Tibial artery (tissue), 4 donors: ENCODE measurements at regions not wholly inside any gene's neighbourhood (a gene's known extent, or its start where the extent isn't known, plus 50 kb on each side); places are given as distances from the start of the nearest gene placed in this dataset.

Source experiments
- DNase-seq, 2 donors: peaks; one replicate each; pipeline ENCODE4 v3.0.0-alpha.2; 2019
- H3K27ac ChIP-seq, 2 donors: fragments of 200-600 bp; sonication (generic) in 1 of 2; 1 replicate in 1 of 2; 2 replicates in 1 of 2; pipeline ENCODE4 v1.5.1; 2018 to 2019; ENCODE audit warnings: mild to moderate bottlenecking in 1 of 2
- H3K27me3 ChIP-seq, 2 donors: fragments of 200-600 bp; sonication (generic) in 1 of 2; one replicate each; pipeline versions ENCODE4 v1.5.1 to v1.6.0; 2016 to 2019
- H3K36me3 ChIP-seq, 3 donors: fragments of 200-600 bp; sonication (generic) in 2 of 3; one replicate each; pipeline ENCODE4 v1.5.1; 2016 to 2019; ENCODE audit warnings: mild to moderate bottlenecking in 2 of 3
- H3K4me1 ChIP-seq, 4 donors: fragments of 200-600 bp; sonication (generic) in 2 of 4; 1 replicate in 3 of 4; 2 replicates in 1 of 4; pipeline ENCODE4 v1.5.1; 2016 to 2019
- H3K4me3 ChIP-seq, 2 donors: fragments of 200-600 bp; sonication (generic) in 1 of 2; 1 replicate in 1 of 2; 2 replicates in 1 of 2; pipeline ENCODE4 v1.5.1; 2018 to 2019; ENCODE audit warnings: mild to moderate bottlenecking in 2 of 2
- H3K9me3 ChIP-seq, 3 donors: fragments of 200-600 bp; sonication (generic) in 1 of 3; one replicate each; pipeline ENCODE4 v1.5.1; 2016 to 2019
- intact Hi-C: fragments of 100-400 bp; cut with DNase I; formaldehyde crosslinking; loops from one replicate; pipeline ENCODE4 v1.15.0; 2023; ENCODE audit warnings: low total_unique reads
- TF ChIP-seq, protein P1 (sequence below), 2 experiments: fragments of 200-600 bp in 1 of 2; fragments of 450-650 bp in 1 of 2; IDR thresholded peaks; one replicate each; pipeline ENCODE4 v1.5.1; 2017 to 2019; ENCODE audit warnings: antibody characterized with exemption in 2 of 2, mild to moderate bottlenecking in 1 of 2, moderate library complexity in 1 of 2

DNA sequence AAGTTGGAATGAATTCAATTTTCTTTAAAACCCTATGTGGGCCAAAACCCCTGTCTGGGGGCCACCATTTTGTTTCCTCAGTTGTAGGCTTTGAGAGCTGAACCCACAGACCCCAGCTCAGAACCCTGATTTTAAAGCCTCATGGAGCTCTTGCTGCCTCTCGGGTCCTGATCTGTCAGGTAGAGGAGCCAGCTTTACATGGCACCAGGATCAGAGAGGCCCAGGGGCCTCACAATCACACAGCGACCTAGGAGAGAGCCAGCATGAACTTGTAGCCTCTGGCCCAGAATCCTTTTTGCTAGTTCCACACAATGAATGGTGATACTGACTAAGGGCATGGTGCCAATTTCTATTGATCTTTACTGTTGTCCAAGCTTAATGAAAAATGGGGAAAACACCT lies 84.3 kb upstream of the SORCS3 start:
- Histone ChIP-seq H3K9me3 (no peaks in the 10 kb centered on the region), H3K36me3 (no peaks in the 10 kb centered on the region), H3K4me1 (no peaks in the 10 kb centered on the region), H3K27ac (no peak overlapping the region), H3K27me3 (no peaks in the 10 kb centered on the region), H3K4me3 (no peak overlapping the region)
- TF ChIP-seq, protein P1, sequence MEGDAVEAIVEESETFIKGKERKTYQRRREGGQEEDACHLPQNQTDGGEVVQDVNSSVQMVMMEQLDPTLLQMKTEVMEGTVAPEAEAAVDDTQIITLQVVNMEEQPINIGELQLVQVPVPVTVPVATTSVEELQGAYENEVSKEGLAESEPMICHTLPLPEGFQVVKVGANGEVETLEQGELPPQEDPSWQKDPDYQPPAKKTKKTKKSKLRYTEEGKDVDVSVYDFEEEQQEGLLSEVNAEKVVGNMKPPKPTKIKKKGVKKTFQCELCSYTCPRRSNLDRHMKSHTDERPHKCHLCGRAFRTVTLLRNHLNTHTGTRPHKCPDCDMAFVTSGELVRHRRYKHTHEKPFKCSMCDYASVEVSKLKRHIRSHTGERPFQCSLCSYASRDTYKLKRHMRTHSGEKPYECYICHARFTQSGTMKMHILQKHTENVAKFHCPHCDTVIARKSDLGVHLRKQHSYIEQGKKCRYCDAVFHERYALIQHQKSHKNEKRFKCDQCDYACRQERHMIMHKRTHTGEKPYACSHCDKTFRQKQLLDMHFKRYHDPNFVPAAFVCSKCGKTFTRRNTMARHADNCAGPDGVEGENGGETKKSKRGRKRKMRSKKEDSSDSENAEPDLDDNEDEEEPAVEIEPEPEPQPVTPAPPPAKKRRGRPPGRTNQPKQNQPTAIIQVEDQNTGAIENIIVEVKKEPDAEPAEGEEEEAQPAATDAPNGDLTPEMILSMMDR (IDR thresholded peaks at IDR 0.05), result no peak
- DNase-seq, result no peak
- intact Hi-C loops, result no loop called here

DNA sequence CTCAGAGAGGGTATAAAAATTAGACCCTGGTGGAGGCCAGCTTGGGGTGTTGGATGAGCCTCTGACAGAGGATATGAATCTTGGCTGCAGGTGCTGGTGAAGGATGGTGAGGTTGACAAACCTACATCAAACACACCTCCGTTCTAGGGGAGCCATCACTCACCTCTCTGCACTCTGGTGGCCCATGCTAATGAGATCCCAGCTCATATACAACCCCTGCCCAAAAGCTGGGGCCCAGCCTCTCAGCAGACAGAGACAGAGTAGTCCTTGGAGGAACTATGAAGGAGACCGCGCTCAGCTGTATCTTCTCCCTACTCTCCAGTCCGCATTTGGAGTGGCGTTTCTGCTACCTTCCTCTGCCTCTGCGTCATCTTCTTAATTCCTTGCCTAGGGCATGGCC lies 83.1 kb upstream of the SORCS3 start:
- intact Hi-C loops, result no loop called here
- no peak overlapping the region for H3K27ac ChIP-seq
- no peak for DNase-seq

DNA sequence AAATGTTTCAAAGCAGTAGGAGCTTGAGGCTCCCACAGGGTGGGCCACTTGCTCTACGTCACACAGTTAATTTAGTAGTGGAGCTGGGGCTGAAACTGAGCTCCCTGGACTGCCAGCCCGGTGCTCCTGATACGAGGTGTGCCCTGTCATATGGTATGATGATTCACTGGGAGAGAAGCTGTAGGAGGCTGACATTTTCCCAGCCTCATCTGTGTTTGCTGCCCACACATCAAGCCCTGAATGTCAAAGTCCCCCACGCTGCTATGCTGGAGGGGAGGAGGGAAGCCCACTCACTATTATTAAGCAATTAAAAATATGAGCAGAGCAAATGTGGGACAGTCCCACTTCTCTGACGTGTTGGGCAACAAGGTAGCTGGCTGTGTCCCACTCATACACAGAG lies 81.2 kb upstream of the SORCS3 start:
- no peak overlapping the region for H3K27ac ChIP-seq
- H3K4me3 ChIP-seq, result no peak overlapping the region
- H3K27me3 ChIP-seq, result no peaks in the 10 kb centered on the region
- H3K36me3 ChIP-seq, result no peaks in the 10 kb centered on the region
- H3K4me1 ChIP-seq, result no peaks in the 10 kb centered on the region
- TF ChIP-seq, protein P1 (IDR thresholded peaks at IDR 0.05), result no peak
- H3K9me3 ChIP-seq, result no peaks in the 10 kb centered on the region
- intact Hi-C loops, result no loop called here
- DNase-seq, result no peak

More for the DNA sequence above, 83.1 kb upstream of the SORCS3 start:
- Histone ChIP-seq H3K4me3 (no peak overlapping the region), H3K4me1 (no peaks in the 10 kb centered on the region), H3K27me3 (no peaks in the 10 kb centered on the region), H3K9me3 (no peaks in the 10 kb centered on the region), H3K36me3 (no peaks in the 10 kb centered on the region)
- TF ChIP-seq, protein P1 (IDR thresholded peaks at IDR 0.05), result no peak

DNA sequence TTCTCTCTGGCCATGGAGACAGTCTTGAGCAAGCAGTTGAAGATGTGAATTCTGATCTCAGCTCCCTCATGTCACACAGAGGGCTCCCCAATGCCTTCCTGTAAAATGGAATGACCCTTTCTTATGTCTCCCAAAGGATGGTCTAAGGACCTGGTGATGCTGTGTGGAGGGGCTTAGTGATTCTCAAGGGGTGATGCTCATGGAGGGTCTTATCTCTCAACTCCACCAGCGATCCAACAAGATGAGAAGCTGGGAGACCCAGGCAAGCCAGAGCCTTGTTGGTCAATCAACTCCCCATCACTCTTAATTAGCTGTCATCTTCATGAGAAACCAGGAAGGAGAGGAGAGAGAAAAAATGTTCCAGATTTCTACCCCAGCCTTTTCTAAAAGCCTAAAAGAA lies 78.0 kb upstream of the SORCS3 start:
- TF ChIP-seq, protein P1 (IDR thresholded peaks at IDR 0.05), result no peak
- Histone ChIP-seq H3K4me3 (no peak overlapping the region), H3K36me3 (no peaks in the 10 kb centered on the region), H3K9me3 (peaks cover 0 to 5% (median 0%) of the 10 kb centered on the region in 3 donors), H3K4me1 (no peaks in the 10 kb centered on the region), H3K27me3 (no peaks in the 10 kb centered on the region), H3K27ac (no peak overlapping the region)
- intact Hi-C loops, result no loop called here
- no peak for DNase-seq

DNA sequence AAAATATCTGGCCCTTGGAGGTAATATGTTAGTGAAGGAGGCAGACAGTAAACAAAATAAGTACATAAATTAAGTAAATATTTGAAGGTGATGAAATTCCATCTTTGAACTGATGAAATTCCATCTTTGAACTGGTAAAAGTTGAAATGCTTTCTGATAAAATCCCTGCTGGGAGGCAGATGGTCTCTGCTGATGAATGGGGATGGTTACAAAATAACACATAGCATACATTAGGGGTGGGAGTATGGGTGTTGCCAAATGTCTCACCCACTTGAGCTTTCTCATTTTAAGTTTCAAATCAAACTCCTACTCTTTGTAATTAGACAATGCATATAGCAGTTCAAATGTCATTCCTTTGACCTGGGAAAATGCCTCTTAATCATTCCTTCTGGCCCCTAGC lies 77.5 kb upstream of the SORCS3 start:
- TF ChIP-seq, protein P1 (IDR thresholded peaks at IDR 0.05), result no peak
- intact Hi-C loops, result no loop called here
- Histone ChIP-seq H3K27me3 (no peaks in the 10 kb centered on the region), H3K4me1 (no peaks in the 10 kb centered on the region), H3K27ac (no peak overlapping the region), H3K4me3 (no peak overlapping the region), H3K36me3 (no peaks in the 10 kb centered on the region), H3K9me3 (peaks cover 0 to 5% (median 0%) of the 10 kb centered on the region in 3 donors)
- DNase-seq, result no peak

DNA sequence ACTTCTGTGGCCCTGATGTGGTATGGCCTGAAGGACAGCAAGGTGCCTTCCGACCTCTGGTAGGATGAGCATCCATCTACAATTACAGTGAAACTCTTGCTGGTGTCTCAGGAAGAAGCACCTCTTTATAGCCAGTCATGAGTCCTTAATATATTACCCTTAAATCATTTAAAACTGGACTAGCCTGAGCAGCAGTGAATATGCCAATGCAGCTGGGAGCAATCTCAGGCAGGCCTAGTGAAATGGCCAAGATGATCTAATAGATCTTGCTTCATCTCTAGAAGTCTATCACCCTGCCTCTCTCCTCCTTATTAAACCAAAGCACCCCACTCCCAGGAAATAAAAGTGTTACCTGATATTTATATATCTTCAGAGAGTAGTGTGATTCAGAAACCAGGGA lies 66.7 kb upstream of the SORCS3 start:
- TF ChIP-seq, protein P1 (IDR thresholded peaks at IDR 0.05), result no peak
- no peaks in the 10 kb centered on the region for H3K36me3 ChIP-seq
- no peak overlapping the region for H3K27ac ChIP-seq
- peaks cover 0 to 23% (median 8%) of the 10 kb centered on the region in 3 donors for H3K9me3 ChIP-seq
- no peak overlapping the region for H3K4me3 ChIP-seq
- no peaks in the 10 kb centered on the region for H3K4me1 ChIP-seq
- H3K27me3 ChIP-seq, result peaks cover 0 to 3% of the 10 kb centered on the region in 2 donors
- intact Hi-C loops, result no loop called here
- DNase-seq, result no peak
